GM12878 (cell line): ENCODE measurements at regions not wholly inside any gene's neighbourhood (a gene's known extent, or its start where the extent isn't known, plus 50 kb on each side); places are given as distances from the start of the nearest gene placed in this dataset.

Experiments used
- ATAC-seq: fragments of 200-7000 bp; cut with Tn5 transposase; 3 replicates; pipeline ENCODE4 v1.9.1; 2020; ENCODE audit warnings: mild to moderate bottlenecking, moderate library complexity
- BruUV-seq: library from RNA; stranded (reverse); fragments of 400-500 nt; replicated peaks from 2 replicates; lab custom pipeline; 2021; lab: Mats Ljungman, UMichigan
- CTCF ChIA-PET: fragments of 300-600 bp; sonication (Branson Sonifier 250); formaldehyde crosslinking; extraction: SDS; loops from one replicate; lab custom pipeline; 2021; ENCODE audit warnings: inconsistent platforms; lab: Yijun Ruan, JAX
- POLR2A ChIA-PET: fragments of 350-600 bp; formaldehyde crosslinking; extraction: SDS; loops from one replicate; lab custom pipeline; 2021; ENCODE audit warnings: inconsistent platforms; lab: Charles Lee
- RAD21 ChIA-PET: fragments of 300-600 bp; sonication (Branson Sonifier 250); formaldehyde crosslinking; loops from one replicate; lab custom pipeline; 2023; ENCODE audit warnings: antibody characterized with exemption; ENCODE audit not compliant: unreplicated experiment; lab: Charles Lee
- SMC1A ChIA-PET: fragments of 300-600 bp; sonication (Branson Sonifier 250); formaldehyde crosslinking; loops from one replicate; lab custom pipeline; 2023; ENCODE audit not compliant: unreplicated experiment, uncharacterized antibody; lab: Charles Lee
- DNase-seq: peaks from one replicate; pipeline ENCODE4 v3.0.0-alpha.2; 2011; ENCODE audit warnings: low read depth, low spot score
- FAIRE-seq: peaks from 3 replicates; lab custom pipeline; 2011; peaks lifted over from hg19 to GRCh38; lab: Jason Lieb, UNC
- H2AFZ ChIP-seq: 2 replicates; pipeline ENCODE4 v1.6.0; 2011; ENCODE audit warnings: low read depth, low read length, control low read depth; ENCODE audit not compliant: control insufficient read depth
- H3K27ac ChIP-seq: 2 replicates; pipeline ENCODE4 v1.5.1; 2011; ENCODE audit warnings: control low read depth; ENCODE audit not compliant: control insufficient read depth, insufficient read depth
- H3K27me3 ChIP-seq, 2 experiments: replicated peaks in 1 of 2; 2 replicates each; pipeline versions ENCODE4 v1.6.0 to v1.6.1; 2011; ENCODE audit warnings: low read length in 1 of 2; ENCODE audit not compliant: control insufficient read depth in 2 of 2, insufficient read depth in 2 of 2
- H3K36me3 ChIP-seq, 2 experiments: 2 replicates each; pipeline ENCODE4 v1.5.1; 2011; ENCODE audit warnings: low read length in 1 of 2; ENCODE audit not compliant: control insufficient read depth in 2 of 2, insufficient read depth in 2 of 2
- H3K4me1 ChIP-seq: 2 replicates; pipeline ENCODE4 v1.6.1; 2011; ENCODE audit warnings: mild to moderate bottlenecking, low read length, moderate library complexity, mixed read lengths; ENCODE audit not compliant: control insufficient read depth, insufficient read depth
- H3K4me2 ChIP-seq: 2 replicates; pipeline ENCODE4 v1.6.0; 2011; ENCODE audit warnings: control low read depth; ENCODE audit not compliant: control insufficient read depth, insufficient read depth
- H3K4me3 ChIP-seq: fragments of 200-600 bp; sonication (generic); 2 replicates; pipeline ENCODE4 v1.5.1; 2016
- H3K79me2 ChIP-seq: 2 replicates; pipeline ENCODE4 v1.6.0; 2011; ENCODE audit warnings: low read length; ENCODE audit not compliant: control insufficient read depth, insufficient read depth
- H3K9ac ChIP-seq: 2 replicates; pipeline ENCODE4 v1.8.0; 2011; ENCODE audit warnings: low read length, control low read depth, mixed read lengths; ENCODE audit not compliant: control insufficient read depth, insufficient read depth
- H3K9me3 ChIP-seq: replicated peaks from 3 replicates; pipeline ENCODE4 v1.5.1; 2011; ENCODE audit warnings: mild to moderate bottlenecking, low read length; ENCODE audit not compliant: control insufficient read depth, insufficient read depth
- H4K20me1 ChIP-seq: 2 replicates; pipeline ENCODE4 v1.6.0; 2011; ENCODE audit not compliant: control insufficient read depth, insufficient read depth
- BCL3 ChIP-seq: IDR thresholded peaks from 2 replicates; pipeline ENCODE4 v1.6.1; 2011; ENCODE audit warnings: borderline replicate concordance, low read depth, mild to moderate bottlenecking, moderate library complexity, low read length; ENCODE audit not compliant: insufficient read depth, poor library complexity, severe bottlenecking
- BHLHE40 ChIP-seq, 2 experiments: fragments of 450-650 bp in 1 of 2; IDR thresholded peaks; 2 replicates each; pipeline ENCODE4 v1.6.1; 2011 to 2017; ENCODE audit warnings: low read depth in 2 of 2, borderline replicate concordance in 1 of 2, improper control_type of control experiment in 1 of 2, low read length in 1 of 2, mild to moderate bottlenecking in 1 of 2
- CEBPZ ChIP-seq: fragments of 150-350 bp; IDR thresholded peaks from 2 replicates; pipeline ENCODE4 v1.6.1; 2016; ENCODE audit warnings: low read depth, low read length
- EGR1 ChIP-seq, 2 experiments: IDR thresholded peaks; 1 replicate in 1 of 2; 2 replicates in 1 of 2; pipeline ENCODE4 v1.6.1; 2011 to 2012; ENCODE audit warnings: low read depth in 2 of 2, low read length in 2 of 2, borderline replicate concordance in 1 of 2, mild to moderate bottlenecking in 1 of 2, moderate library complexity in 1 of 2
- IKZF2 ChIP-seq, 2 experiments: fragments of 450-650 bp; IDR thresholded peaks; 2 replicates each; pipeline ENCODE4 v1.6.1; 2017; ENCODE audit warnings: mild to moderate bottlenecking in 2 of 2, moderate library complexity in 2 of 2
- KLF5 ChIP-seq: fragments of 450-650 bp; IDR thresholded peaks from 2 replicates; pipeline ENCODE4 v1.6.1; 2014; ENCODE audit warnings: mild to moderate bottlenecking; ENCODE audit not compliant: partially characterized antibody
- MEF2A ChIP-seq: IDR thresholded peaks from 2 replicates; pipeline ENCODE4 v1.6.1; 2011; ENCODE audit warnings: low read depth, mild to moderate bottlenecking, low read length, moderate library complexity; ENCODE audit not compliant: insufficient read depth
- POLR2AphosphoS5 ChIP-seq: IDR thresholded peaks from 2 replicates; pipeline ENCODE4 v1.6.1; 2011; ENCODE audit warnings: mild to moderate bottlenecking, low read length, inconsistent platforms
- PRDM15 ChIP-seq: fragments of 450-650 bp; formaldehyde crosslinking; IDR thresholded peaks from 2 replicates; pipeline ENCODE4 v1.4.0; 2020; ENCODE audit warnings: mild to moderate bottlenecking, moderate library complexity
- RCOR1 ChIP-seq: conservative IDR thresholded peaks from 2 replicates; pipeline ENCODE4 v1.6.1; 2012; ENCODE audit warnings: low read depth, low read length, improper control_type of control experiment
- SMARCA5 ChIP-seq: fragments of 450-650 bp; IDR thresholded peaks from 2 replicates; pipeline ENCODE4 v1.6.1; 2017; ENCODE audit warnings: mild to moderate bottlenecking
- USF1 ChIP-seq: IDR thresholded peaks from 2 replicates; pipeline ENCODE4 v1.6.1; 2011; ENCODE audit warnings: borderline replicate concordance, low read depth, mild to moderate bottlenecking, moderate library complexity, mixed read lengths, low read length; ENCODE audit not compliant: insufficient read depth; ENCODE audit errors: extremely low read length
- ZZZ3 ChIP-seq: IDR thresholded peaks from 2 replicates; pipeline ENCODE4 v1.6.1; 2011; ENCODE audit warnings: low read depth; ENCODE audit not compliant: control insufficient read depth, insufficient read length
- WGBS: methylation state at CpG from one replicate; pipeline ENCODE4 v1.1.6; 2016; ENCODE audit warnings: low lambda C conversion rate; ENCODE audit not compliant: insufficient replicate concordance, insufficient coverage; ENCODE audit errors: missing lambda C conversion rate; 5-methylcytosine and 5-hydroxymethylcytosine counted together
- in situ Hi-C: fragments of 300-500 bp; cut with MboI; formaldehyde crosslinking; loops from 9 replicates; pipeline ENCODE4 v1.14.3; 2018; ENCODE audit warnings: mixed read lengths
- intact Hi-C: fragments of 100-400 bp; cut with micrococcal nuclease; formaldehyde crosslinking; loops from one replicate; pipeline ENCODE4 v1.14.2; 2022; ENCODE audit not compliant: unreplicated experiment

- SMC1A ChIA-PET = no interaction called here
- RAD21 ChIA-PET = no interaction called here
- DNase-seq = no peak
- TF ChIP-seq ZZZ3 (no peak), POLR2AphosphoS5 (no peak), CEBPZ (no peak), MEF2A (no peak), BCL3 (no peak), KLF5 (no peak), RCOR1 (no peak), PRDM15 (no peak), USF1 (no peak), EGR1 (IDR thresholded peaks at IDR 0.05; ENCODE audit: borderline replicate concordance in 1 of 2, low read depth in 2 of 2, low read length in 2 of 2) (no peak), IKZF2 (IDR thresholded peaks at IDR 0.05) (no peak), BHLHE40 (IDR thresholded peaks at IDR 0.05; ENCODE audit: borderline replicate concordance in 1 of 2, low read depth in 2 of 2, low read length in 1 of 2) (no peak), SMARCA5 (no peak)
- TF ChIP-seq, all 136 proteins: peak for 0
- Histone ChIP-seq H3K4me1 (no peaks in the 10 kb centered on the region), H2AFZ (no peak overlapping the region), H3K27ac (no peak overlapping the region), H3K27me3 (no peaks in the 10 kb centered on the region), H3K9me3 (no peaks in the 10 kb centered on the region), H4K20me1 (no peaks in the 10 kb centered on the region), H3K9ac (no peak overlapping the region), H3K36me3 (no peaks in the 10 kb centered on the region), H3K4me3 (no peak overlapping the region), H3K4me2 (no peak overlapping the region), H3K79me2 (no peaks in the 10 kb centered on the region)
- ChIA-PET POLR2A (no interaction called here), CTCF (no interaction called here)
- intact Hi-C loops = no loop called here
- BruUV-seq = no TSS peak
- ATAC-seq = no peak
- 50% methylated on average over 5 of the region's 5 CpGs for WGBS
- in situ Hi-C loops = no loop called here
- FAIRE-seq = no peak
Measured at GRCh38 chr10:113292743-113293142, 260.1 kb upstream of the HABP2 start.
